HEK293 (cell line): ENCODE measurements at regions not wholly inside any gene's neighbourhood (a gene's known extent, or its start where the extent isn't known, plus 50 kb on each side); places are given as distances from the start of the nearest gene placed in this dataset.

ENCODE experiments used
- CTCF ChIA-PET: fragments of 350-600 bp; formaldehyde crosslinking; extraction: SDS; loops from one replicate; lab custom pipeline; 2021; ENCODE audit warnings: antibody characterized with exemption; lab: Yijun Ruan, JAX
- POLR2A ChIA-PET: fragments of 300-600 bp; formaldehyde crosslinking; extraction: SDS; loops from one replicate; lab custom pipeline; 2020; ENCODE audit warnings: antibody characterized with exemption, inconsistent platforms; lab: Yijun Ruan, JAX
- H3K27ac ChIP-seq: fragments of 200-500 bp; sonication (Bioruptor generic); 2 replicates; pipeline ENCODE4 v1.5.1; 2014; ENCODE audit warnings: low read depth, low read length, control low read depth, inconsistent platforms; ENCODE audit errors: extremely low read depth
- H3K36me3 ChIP-seq, 2 experiments: fragments of 200-500 bp in 1 of 2; sonication (Bioruptor generic) in 1 of 2; 1 replicate in 1 of 2; 2 replicates in 1 of 2; pipeline ENCODE4 v1.5.1; 2014 to 2017; ENCODE audit warnings: inconsistent platforms in 2 of 2, low read length in 2 of 2; ENCODE audit not compliant: control insufficient read depth in 2 of 2, insufficient read depth in 1 of 2
- H3K4me1 ChIP-seq: fragments of 200-500 bp; sonication (Bioruptor generic); 2 replicates; pipeline ENCODE4 v1.5.1; 2014; ENCODE audit warnings: mild to moderate bottlenecking, low read length, inconsistent platforms; ENCODE audit not compliant: control insufficient read depth, insufficient read depth
- H3K4me3 ChIP-seq: 2 replicates; pipeline ENCODE4 v1.5.1; 2011; ENCODE audit warnings: low read depth, mild to moderate bottlenecking, control low read depth, low read length, moderate library complexity
- H3K9me3 ChIP-seq: fragments of 200-500 bp; sonication (Bioruptor generic); 2 replicates; pipeline ENCODE4 v1.5.1; 2014; ENCODE audit warnings: low read depth, low read length, inconsistent platforms; ENCODE audit not compliant: control insufficient read depth, insufficient read depth
- MYNN ChIP-seq: fragments of 450-650 bp; formaldehyde crosslinking; IDR thresholded peaks from 2 replicates; pipeline ENCODE4 v1.5.1; 2016; ENCODE audit warnings: missing biosample characterization, missing genetic modification characterization, borderline replicate concordance
- PRDM1 ChIP-seq: fragments of 450-650 bp; formaldehyde crosslinking; IDR thresholded peaks from 2 replicates; pipeline ENCODE4; 2016; ENCODE audit warnings: missing biosample characterization, missing genetic modification characterization
- TCF7L2 ChIP-seq: IDR thresholded peaks from 2 replicates; pipeline ENCODE4 v1.6.1; 2011; ENCODE audit warnings: low read depth, mild to moderate bottlenecking, inconsistent platforms, low read length, moderate library complexity, borderline replicate concordance
- ZBTB1 ChIP-seq: fragments of 450-650 bp; formaldehyde crosslinking; IDR thresholded peaks from 2 replicates; pipeline ENCODE4 v1.5.1; 2016; ENCODE audit warnings: missing biosample characterization, missing genetic modification characterization
- ZBTB10 ChIP-seq: fragments of 450-650 bp; formaldehyde crosslinking; IDR thresholded peaks from 2 replicates; pipeline ENCODE4 v1.5.1; 2016; ENCODE audit warnings: missing biosample characterization, missing genetic modification characterization
- ZNF112 ChIP-seq: fragments of 450-650 bp; formaldehyde crosslinking; IDR thresholded peaks from 2 replicates; pipeline ENCODE4 v1.5.0; 2017; ENCODE audit warnings: missing biosample characterization, missing genetic modification characterization
- ZNF121 ChIP-seq: fragments of 450-650 bp; formaldehyde crosslinking; IDR thresholded peaks from 2 replicates; pipeline ENCODE4 v1.5.1; 2016; ENCODE audit warnings: missing biosample characterization, missing genetic modification characterization
- ZNF26 ChIP-seq: fragments of 450-650 bp; formaldehyde crosslinking; IDR thresholded peaks from 2 replicates; pipeline ENCODE4 v1.5.1; 2016; ENCODE audit warnings: missing biosample characterization, missing genetic modification characterization
- ZNF280C ChIP-seq: fragments of 450-650 bp; formaldehyde crosslinking; IDR thresholded peaks from 2 replicates; pipeline ENCODE4 v1.5.1; 2016; ENCODE audit warnings: missing biosample characterization, missing genetic modification characterization
- ZNF302 ChIP-seq: fragments of 450-650 bp; formaldehyde crosslinking; IDR thresholded peaks from 2 replicates; pipeline ENCODE4 v1.5.1; 2016; ENCODE audit warnings: missing biosample characterization, missing genetic modification characterization, low read depth
- ZNF311 ChIP-seq: fragments of 450-650 bp; formaldehyde crosslinking; IDR thresholded peaks from 2 replicates; pipeline ENCODE4 v1.5.1; 2017; ENCODE audit warnings: missing biosample characterization, missing genetic modification characterization, borderline replicate concordance
- ZNF354C ChIP-seq: fragments of 450-650 bp; formaldehyde crosslinking; IDR thresholded peaks from 2 replicates; pipeline ENCODE4 v1.5.1; 2016; ENCODE audit warnings: missing biosample characterization, missing genetic modification characterization, low read depth, borderline replicate concordance
- ZNF391 ChIP-seq: fragments of 450-650 bp; formaldehyde crosslinking; IDR thresholded peaks from 2 replicates; pipeline ENCODE4 v1.5.1; 2016; ENCODE audit warnings: low read depth, missing biosample characterization, missing genetic modification characterization, borderline replicate concordance
- ZNF416 ChIP-seq: fragments of 450-650 bp; formaldehyde crosslinking; IDR thresholded peaks from 2 replicates; pipeline ENCODE4 v1.5.1; 2016; ENCODE audit warnings: missing biosample characterization, missing genetic modification characterization
- ZNF555 ChIP-seq: fragments of 450-650 bp; formaldehyde crosslinking; conservative IDR thresholded peaks from 2 replicates; pipeline ENCODE4 v1.5.1; 2017; ENCODE audit warnings: missing biosample characterization, mild to moderate bottlenecking, missing genetic modification characterization, inconsistent platforms
- ZNF558 ChIP-seq: fragments of 450-650 bp; formaldehyde crosslinking; IDR thresholded peaks from 2 replicates; pipeline ENCODE4 v1.5.1; 2016; ENCODE audit warnings: missing biosample characterization, missing genetic modification characterization
- ZNF580 ChIP-seq: fragments of 450-650 bp; formaldehyde crosslinking; IDR thresholded peaks from 2 replicates; pipeline ENCODE4 v1.5.1; 2016; ENCODE audit warnings: missing biosample characterization, missing genetic modification characterization
- ZNF600 ChIP-seq: fragments of 450-650 bp; formaldehyde crosslinking; IDR thresholded peaks from 2 replicates; pipeline ENCODE4 v1.5.1; 2016; ENCODE audit warnings: missing biosample characterization, missing genetic modification characterization
- ZNF76 ChIP-seq: fragments of 450-650 bp; formaldehyde crosslinking; IDR thresholded peaks from 2 replicates; pipeline ENCODE4; 2016; ENCODE audit warnings: low read depth, missing biosample characterization, missing genetic modification characterization, borderline replicate concordance
- ZNF776 ChIP-seq: fragments of 450-650 bp; formaldehyde crosslinking; IDR thresholded peaks from 2 replicates; pipeline ENCODE4 v1.5.0; 2017; ENCODE audit warnings: missing biosample characterization, missing genetic modification characterization, borderline replicate concordance
- ZSCAN18 ChIP-seq: fragments of 450-650 bp; formaldehyde crosslinking; IDR thresholded peaks from 2 replicates; pipeline ENCODE4 v1.5.1; 2016; ENCODE audit warnings: missing biosample characterization, missing genetic modification characterization
- TF ChIP-seq, protein P1 (sequence below): fragments of 450-650 bp; formaldehyde crosslinking; IDR thresholded peaks from 2 replicates; pipeline ENCODE4 v1.5.1; 2016; ENCODE audit warnings: missing biosample characterization, missing genetic modification characterization
- TF ChIP-seq, protein P2 (sequence below): fragments of 450-650 bp; formaldehyde crosslinking; IDR thresholded peaks from 2 replicates; pipeline ENCODE4 v1.5.1; 2017; ENCODE audit warnings: missing biosample characterization, missing genetic modification characterization

- TF ChIP-seq, protein P1, sequence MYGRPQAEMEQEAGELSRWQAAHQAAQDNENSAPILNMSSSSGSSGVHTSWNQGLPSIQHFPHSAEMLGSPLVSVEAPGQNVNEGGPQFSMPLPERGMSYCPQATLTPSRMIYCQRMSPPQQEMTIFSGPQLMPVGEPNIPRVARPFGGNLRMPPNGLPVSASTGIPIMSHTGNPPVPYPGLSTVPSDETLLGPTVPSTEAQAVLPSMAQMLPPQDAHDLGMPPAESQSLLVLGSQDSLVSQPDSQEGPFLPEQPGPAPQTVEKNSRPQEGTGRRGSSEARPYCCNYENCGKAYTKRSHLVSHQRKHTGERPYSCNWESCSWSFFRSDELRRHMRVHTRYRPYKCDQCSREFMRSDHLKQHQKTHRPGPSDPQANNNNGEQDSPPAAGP = no peak
- TF ChIP-seq ZSCAN18 (tag by site-specific recombination) = no peak
- no peak for TF ChIP-seq ZNF354C
- no peak for TF ChIP-seq ZNF600 (tag by site-specific recombination)
- TF ChIP-seq, protein P2, sequence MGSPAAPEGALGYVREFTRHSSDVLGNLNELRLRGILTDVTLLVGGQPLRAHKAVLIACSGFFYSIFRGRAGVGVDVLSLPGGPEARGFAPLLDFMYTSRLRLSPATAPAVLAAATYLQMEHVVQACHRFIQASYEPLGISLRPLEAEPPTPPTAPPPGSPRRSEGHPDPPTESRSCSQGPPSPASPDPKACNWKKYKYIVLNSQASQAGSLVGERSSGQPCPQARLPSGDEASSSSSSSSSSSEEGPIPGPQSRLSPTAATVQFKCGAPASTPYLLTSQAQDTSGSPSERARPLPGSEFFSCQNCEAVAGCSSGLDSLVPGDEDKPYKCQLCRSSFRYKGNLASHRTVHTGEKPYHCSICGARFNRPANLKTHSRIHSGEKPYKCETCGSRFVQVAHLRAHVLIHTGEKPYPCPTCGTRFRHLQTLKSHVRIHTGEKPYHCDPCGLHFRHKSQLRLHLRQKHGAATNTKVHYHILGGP (tag by site-specific recombination) = no peak
- TF ChIP-seq ZBTB1 (tag by site-specific recombination) = no peak
- TF ChIP-seq PRDM1 (tag by site-specific recombination) = no peak
- TF ChIP-seq MYNN (tag by site-specific recombination) = no peak
- TF ChIP-seq ZNF558 = no peak
- no peak for TF ChIP-seq ZNF112 (tag by site-specific recombination)
- no peak for TF ChIP-seq ZNF302 (tag by site-specific recombination)
- TF ChIP-seq, all 188 proteins: peak for 0
Observed at GRCh38 chr18:67692811-67693210, 176.3 kb upstream of the DSEL start (continued).

DNA sequence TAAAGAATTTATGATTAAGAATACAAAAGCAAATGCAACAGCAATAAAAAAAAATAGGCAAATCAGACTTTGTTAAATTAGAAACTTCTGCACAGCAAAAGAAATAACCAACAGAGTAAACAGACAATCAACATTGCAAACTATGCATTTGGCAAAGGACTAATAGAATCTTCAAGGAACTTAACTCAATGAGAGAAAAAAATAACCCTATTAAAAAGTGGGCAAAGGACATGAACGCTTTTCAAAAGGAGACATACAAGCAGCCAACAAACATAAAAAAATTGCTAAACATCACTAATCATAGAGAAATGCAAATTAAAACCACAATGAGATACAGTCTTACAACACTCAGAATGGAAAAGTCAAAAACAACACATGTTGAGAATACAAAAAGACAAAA, 166.0 kb upstream of the DSEL start:
- CTCF ChIA-PET = no interaction called here
- no peaks in the 10 kb centered on the region for H3K9me3 ChIP-seq
- no peak overlapping the region for H3K27ac ChIP-seq
- TF ChIP-seq TCF7L2 (no peak), ZNF76 (tag by site-specific recombination) (no peak), ZNF580 (tag by site-specific recombination) (no peak), ZNF776 (tag by site-specific recombination) (no peak), ZNF121 (tag by site-specific recombination) (no peak)
- no peaks in the 10 kb centered on the region for H3K4me1 ChIP-seq
- POLR2A ChIA-PET = no interaction called here
- H3K36me3 ChIP-seq = no peaks in the 10 kb centered on the region
- H3K4me3 ChIP-seq = no peak overlapping the region

GRCh38 chr18:67677489-67677888, 161.0 kb upstream of the DSEL start:
- no peak overlapping the region for H3K4me3 ChIP-seq
- POLR2A ChIA-PET = no interaction called here
- H3K4me1 ChIP-seq = no peaks in the 10 kb centered on the region
- no peak overlapping the region for H3K27ac ChIP-seq
- CTCF ChIA-PET = no interaction called here
- H3K36me3 ChIP-seq = no peaks in the 10 kb centered on the region
- no peaks in the 10 kb centered on the region for H3K9me3 ChIP-seq
- no peak for TF ChIP-seq ZNF26 (tag by site-specific recombination)
- TF ChIP-seq ZNF416 = no peak
- TF ChIP-seq MYNN (tag by site-specific recombination) = no peak
- no peak for TF ChIP-seq ZNF311 (tag by site-specific recombination)
- no peak for TF ChIP-seq ZNF302 (tag by site-specific recombination)
- no peak for TF ChIP-seq ZBTB10 (tag by site-specific recombination)
- no peak for TF ChIP-seq ZNF555 (tag by site-specific recombination)
- no peak for TF ChIP-seq ZNF280C (tag by site-specific recombination)
- no peak for TF ChIP-seq ZNF391 (tag by site-specific recombination)
